ENCODE measurements at regions not wholly inside any gene's neighbourhood (a gene's known extent, or its start where the extent isn't known, plus 50 kb on each side); places are given as distances from the start of the nearest gene placed in this dataset.
A peak's percentile ranks its signal among the peaks of the same experiment; 100 is the strongest.
"Not testable (repeated sequence)": the region's sequence is repeated elsewhere in the genome, so short reads cannot be mapped to it uniquely, and the experiment has no call there.

GRCh38 chr10:80750268-80750667 lies 212.6 kb downstream of the SH2D4B start:
- DNase-seq: no peak

- DNase-seq: no peak
Observed at GRCh38 chr10:80751940-80752339, 214.2 kb downstream of the SH2D4B start.

GRCh38 chr10:80753612-80754011 lies 215.9 kb downstream of the SH2D4B start:
- no peak for DNase-seq

- no peak for DNase-seq
Observed at GRCh38 chr10:80755893-80756292, 218.2 kb downstream of the SH2D4B start.

GRCh38 chr10:80759693-80760092 lies 222.0 kb downstream of the SH2D4B start:
- no peak for DNase-seq

GRCh38 chr10:80760914-80761371 lies 223.2 kb downstream of the SH2D4B start:
- DNase-seq: no peak

- no peak for DNase-seq
Observed at GRCh38 chr10:80767963-80768362, 230.3 kb downstream of the SH2D4B start.

- no peak for DNase-seq
Observed at GRCh38 chr10:80769700-80770160, 232.0 kb downstream of the SH2D4B start.

GRCh38 chr10:80770239-80770638 lies 232.5 kb downstream of the SH2D4B start:
- no peak for DNase-seq

GRCh38 chr10:80771285-80771684 lies 233.6 kb downstream of the SH2D4B start:
- DNase-seq: no peak

GRCh38 chr10:80771902-80772555 lies 234.3 kb downstream of the SH2D4B start:
- no peak for DNase-seq

GRCh38 chr10:80772596-80772995 lies 234.9 kb downstream of the SH2D4B start:
- DNase-seq: no peak

- DNase-seq: no peak
Observed at GRCh38 chr10:80784695-80785094, 247.0 kb downstream of the SH2D4B start.

- DNase-seq: no peak
Observed at GRCh38 chr10:80786322-80786721, 248.6 kb downstream of the SH2D4B start.

- no peak for DNase-seq
Observed at GRCh38 chr10:80787952-80788351, 250.2 kb downstream of the SH2D4B start.

GRCh38 chr10:80794994-80795393 lies 257.3 kb downstream of the SH2D4B start:
- no peak for DNase-seq

GRCh38 chr10:80805343-80806020 lies 267.8 kb downstream of the SH2D4B start:
- DNase-seq: no peak

- no peak for DNase-seq
Observed at GRCh38 chr10:80814147-80814652, 276.5 kb downstream of the SH2D4B start.

- DNase-seq: no peak
Observed at GRCh38 chr10:80829151-80829550, 291.4 kb downstream of the SH2D4B start.

- DNase-seq: no peak
Observed at GRCh38 chr10:80829562-80829961, 291.9 kb downstream of the SH2D4B start.

GRCh38 chr10:80832693-80833092 lies 295.0 kb downstream of the SH2D4B start:
- DNase-seq: not testable (repeated sequence)

GRCh38 chr10:80855348-80855971 lies 317.8 kb downstream of the SH2D4B start:
- DNase-seq: peak in 8 of 51 donors; percentile 0 to 8 (median 2)
